ENCODE measurements at regions not wholly inside any gene's neighbourhood (a gene's known extent, or its start where the extent isn't known, plus 50 kb on each side); places are given as distances from the start of the nearest gene placed in this dataset.

- TF ChIP-seq EZH2phosphoT487 (IDR thresholded peaks at IDR 0.05; ENCODE audit: unreplicated experiment) (no peak), CTCF (conservative IDR thresholded peaks at IDR 0.05; ENCODE audit: low read depth in 2 of 2) (no peak), EZH2 (IDR thresholded peaks at IDR 0.05; ENCODE audit: low read depth, unreplicated experiment) (no peak), JUNB (IDR thresholded peaks at IDR 0.05; ENCODE audit: unreplicated experiment) (no peak), ZNF114 (CRISPR knock-in tag; IDR thresholded peaks at IDR 0.05) (no peak), REST (IDR thresholded peaks at IDR 0.05; ENCODE audit: unreplicated experiment) (no peak), POLR2AphosphoS5 (IDR thresholded peaks at IDR 0.05; ENCODE audit: low read depth) (no peak), NANOG (IDR thresholded peaks at IDR 0.05; ENCODE audit: borderline replicate concordance) (no peak), ETS1 (IDR thresholded peaks at IDR 0.05) (no peak), CREB1 (CRISPR knock-in tag; IDR thresholded peaks at IDR 0.05; ENCODE audit: low read depth) (no peak)
Observed at GRCh38 chr1:74858136-74858535, 125.2 kb downstream of the TYW3 start.
